Lower lobe of right lung (tissue), 2 donors: ENCODE measurements at regions not wholly inside any gene's neighbourhood (a gene's known extent, or its start where the extent isn't known, plus 50 kb on each side); places are given as distances from the start of the nearest gene placed in this dataset.

ENCODE experiments used
- ATAC-seq, 2 donors: fragments of 200-7000 bp; cut with Tn5 transposase; one replicate each; pipeline ENCODE4 v1.9.1; 2020 to 2022; ENCODE audit warnings: mild to moderate bottlenecking in 2 of 2, moderate library complexity in 2 of 2
- DNase-seq: peaks from one replicate; pipeline ENCODE4 v3.0.0-alpha.2; 2020
- H3K27ac ChIP-seq: fragments of 200-600 bp; one replicate; pipeline ENCODE4 v1.8.0; 2022
- H3K27me3 ChIP-seq: fragments of 200-600 bp; one replicate; pipeline ENCODE4 v1.8.0; 2022; ENCODE audit warnings: low read depth
- H3K36me3 ChIP-seq: fragments of 200-600 bp; one replicate; pipeline ENCODE4 v1.8.0; 2022; ENCODE audit warnings: mild to moderate bottlenecking
- H3K4me1 ChIP-seq: fragments of 200-600 bp; one replicate; pipeline ENCODE4 v1.8.0; 2022
- H3K4me3 ChIP-seq: fragments of 200-600 bp; one replicate; pipeline ENCODE4 v1.8.0; 2022; ENCODE audit warnings: mild to moderate bottlenecking
- H3K9me3 ChIP-seq: fragments of 200-600 bp; one replicate; pipeline ENCODE4 v1.8.0; 2022
- CTCF ChIP-seq: fragments of 200-600 bp; IDR thresholded peaks from one replicate; pipeline ENCODE4 v1.8.0; 2022; ENCODE audit warnings: antibody characterized with exemption, mild to moderate bottlenecking
- intact Hi-C: fragments of 100-400 bp; cut with DNase I; formaldehyde crosslinking; loops from one replicate; pipeline ENCODE4 v1.11.0; 2022
- donor health status: DM: no; HTN: yes; CAD: no; lungs with severe emphysema.

GRCh38 chr15:37359101-37359892, 258.9 kb upstream of the MEIS2 start:
- ATAC-seq (no peak), DNase-seq (no peak)
- intact Hi-C loops = no loop called here
- Histone ChIP-seq H3K27ac (no peak overlapping the region), H3K9me3 (no peaks in the 10 kb centered on the region), H3K36me3 (no peaks in the 10 kb centered on the region), H3K4me1 (no peaks in the 10 kb centered on the region), H3K27me3 (no peaks in the 10 kb centered on the region), H3K4me3 (no peak overlapping the region)
- no peak for TF ChIP-seq CTCF

GRCh38 chr15:37359893-37360290, 259.5 kb upstream of the MEIS2 start:
- no peaks in the 10 kb centered on the region for H3K36me3 ChIP-seq
- intact Hi-C loops = no loop called here
- no peak overlapping the region for H3K4me3 ChIP-seq
- TF ChIP-seq CTCF = no peak
- no peaks in the 10 kb centered on the region for H3K4me1 ChIP-seq
- H3K27me3 ChIP-seq = no peaks in the 10 kb centered on the region
- no peak overlapping the region for H3K27ac ChIP-seq
- ATAC-seq = no peak
- no peak for DNase-seq
- H3K9me3 ChIP-seq = no peaks in the 10 kb centered on the region

- intact Hi-C loops = no loop called here
- no peak for ATAC-seq
- no peak overlapping the region for H3K4me3 ChIP-seq
- H3K36me3 ChIP-seq = no peaks in the 10 kb centered on the region
- H3K4me1 ChIP-seq = no peaks in the 10 kb centered on the region
- no peak for DNase-seq
- no peaks in the 10 kb centered on the region for H3K27me3 ChIP-seq
- no peaks in the 10 kb centered on the region for H3K9me3 ChIP-seq
- no peak overlapping the region for H3K27ac ChIP-seq
- TF ChIP-seq CTCF = no peak
Measured at GRCh38 chr15:37360724-37361123, 260.4 kb upstream of the MEIS2 start.

GRCh38 chr15:37361621-37362020, 261.3 kb upstream of the MEIS2 start:
- no peak for ATAC-seq
- DNase-seq = no peak
- Histone ChIP-seq H3K4me3 (no peak overlapping the region), H3K9me3 (no peaks in the 10 kb centered on the region), H3K4me1 (no peaks in the 10 kb centered on the region), H3K27me3 (no peaks in the 10 kb centered on the region), H3K36me3 (no peaks in the 10 kb centered on the region), H3K27ac (no peak overlapping the region)
- intact Hi-C loops = no loop called here
- TF ChIP-seq CTCF = no peak

- H3K9me3 ChIP-seq = no peaks in the 10 kb centered on the region
- ATAC-seq = no peak
- no peaks in the 10 kb centered on the region for H3K27me3 ChIP-seq
- no peak for DNase-seq
- TF ChIP-seq CTCF = no peak
- no peaks in the 10 kb centered on the region for H3K4me1 ChIP-seq
- no peak overlapping the region for H3K4me3 ChIP-seq
- no peak overlapping the region for H3K27ac ChIP-seq
- intact Hi-C loops = no loop called here
- no peaks in the 10 kb centered on the region for H3K36me3 ChIP-seq
Measured at GRCh38 chr15:37362414-37362813, 262.1 kb upstream of the MEIS2 start.
